WTC11 (cell line): ENCODE measurements at regions not wholly inside any gene's neighbourhood (a gene's known extent, or its start where the extent isn't known, plus 50 kb on each side); places are given as distances from the start of the nearest gene placed in this dataset.

Experiments used
- ATF1 ChIP-seq: sonication (generic); formaldehyde crosslinking; IDR thresholded peaks from 2 replicates; pipeline ENCODE4 v1.8.1; 2023; ENCODE audit warnings: mild to moderate bottlenecking, moderate library complexity, missing genetic modification reagents
- CREB1 ChIP-seq: sonication (generic); formaldehyde crosslinking; IDR thresholded peaks from 2 replicates; pipeline ENCODE4 v1.8.0; 2023; ENCODE audit warnings: mild to moderate bottlenecking, missing genetic modification reagents
- ESRRA ChIP-seq: sonication (generic); formaldehyde crosslinking; IDR thresholded peaks from 2 replicates; pipeline ENCODE4 v1.8.1; 2022; ENCODE audit warnings: mild to moderate bottlenecking, missing genetic modification reagents, borderline replicate concordance
- MYBL2 ChIP-seq: sonication (generic); formaldehyde crosslinking; IDR thresholded peaks from 2 replicates; pipeline ENCODE4 v1.8.1; 2023; ENCODE audit warnings: mild to moderate bottlenecking, moderate library complexity, missing genetic modification reagents
- NFYB ChIP-seq: sonication (generic); formaldehyde crosslinking; conservative IDR thresholded peaks from 2 replicates; pipeline ENCODE4 v1.8.0; 2022; ENCODE audit warnings: low read depth, missing genetic modification reagents
- NR3C1 ChIP-seq: sonication (generic); formaldehyde crosslinking; conservative IDR thresholded peaks from 2 replicates; pipeline ENCODE4 v1.8.1; 2023; ENCODE audit warnings: low read depth, mild to moderate bottlenecking, missing genetic modification reagents
- SP1 ChIP-seq: sonication (generic); formaldehyde crosslinking; conservative IDR thresholded peaks from 2 replicates; pipeline ENCODE4 v1.8.1; 2022; ENCODE audit warnings: missing genetic modification reagents
- ZNF138 ChIP-seq: sonication (generic); formaldehyde crosslinking; conservative IDR thresholded peaks from 2 replicates; pipeline ENCODE4 v1.8.1; 2022; ENCODE audit warnings: mild to moderate bottlenecking, moderate library complexity, missing genetic modification reagents
- ZNF532 ChIP-seq: fragments of 250-450 bp; sonication (Bioruptor Pico); IDR thresholded peaks from 2 replicates; pipeline ENCODE4 v1.9.0; 2021; ENCODE audit warnings: mild to moderate bottlenecking, borderline replicate concordance
- TF ChIP-seq, protein P1 (sequence below): sonication (generic); formaldehyde crosslinking; IDR thresholded peaks from 2 replicates; pipeline ENCODE4 v1.8.0; 2023; ENCODE audit warnings: mild to moderate bottlenecking, missing genetic modification reagents
- TF ChIP-seq, protein P2 (sequence below): sonication (generic); formaldehyde crosslinking; IDR thresholded peaks from 2 replicates; pipeline ENCODE4 v1.8.0; 2022; ENCODE audit warnings: mild to moderate bottlenecking, missing genetic modification reagents
- TF ChIP-seq, protein P3 (sequence below): fragments of 200-600 bp; IDR thresholded peaks from 2 replicates; pipeline ENCODE4 v1.8.0; 2022; ENCODE audit warnings: antibody characterized with exemption

DNA sequence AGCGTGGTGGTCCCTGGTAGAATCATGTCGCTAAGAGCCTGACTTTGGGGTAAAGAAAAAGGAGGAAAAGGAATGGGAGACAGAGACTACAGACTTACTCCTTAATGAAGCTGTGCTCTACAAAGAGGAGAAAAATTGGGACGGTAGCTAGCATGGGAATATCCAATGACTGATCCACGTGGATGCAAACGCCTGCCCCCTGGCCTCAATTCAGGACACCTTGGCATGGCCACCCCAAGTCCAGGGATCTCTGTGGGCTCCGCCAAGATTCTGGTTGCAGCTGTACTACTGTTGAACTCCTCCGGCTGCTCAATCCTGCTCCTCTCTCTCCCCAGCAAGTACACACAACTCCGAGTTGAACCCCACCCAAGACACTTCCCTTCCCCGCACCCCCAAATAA, 70.5 kb upstream of the DIO3 start:
- TF ChIP-seq CREB1 (CRISPR knock-in tag) (no peak), ATF1 (CRISPR knock-in tag) (no peak), NR3C1 (CRISPR knock-in tag) (no peak), ZNF138 (CRISPR knock-in tag) (no peak), ZNF532 (CRISPR knock-in tag) (no peak), NFYB (CRISPR knock-in tag) (no peak), SP1 (CRISPR knock-in tag) (no peak), ESRRA (CRISPR knock-in tag) (no peak), MYBL2 (CRISPR knock-in tag) (no peak)
- TF ChIP-seq, protein P1, sequence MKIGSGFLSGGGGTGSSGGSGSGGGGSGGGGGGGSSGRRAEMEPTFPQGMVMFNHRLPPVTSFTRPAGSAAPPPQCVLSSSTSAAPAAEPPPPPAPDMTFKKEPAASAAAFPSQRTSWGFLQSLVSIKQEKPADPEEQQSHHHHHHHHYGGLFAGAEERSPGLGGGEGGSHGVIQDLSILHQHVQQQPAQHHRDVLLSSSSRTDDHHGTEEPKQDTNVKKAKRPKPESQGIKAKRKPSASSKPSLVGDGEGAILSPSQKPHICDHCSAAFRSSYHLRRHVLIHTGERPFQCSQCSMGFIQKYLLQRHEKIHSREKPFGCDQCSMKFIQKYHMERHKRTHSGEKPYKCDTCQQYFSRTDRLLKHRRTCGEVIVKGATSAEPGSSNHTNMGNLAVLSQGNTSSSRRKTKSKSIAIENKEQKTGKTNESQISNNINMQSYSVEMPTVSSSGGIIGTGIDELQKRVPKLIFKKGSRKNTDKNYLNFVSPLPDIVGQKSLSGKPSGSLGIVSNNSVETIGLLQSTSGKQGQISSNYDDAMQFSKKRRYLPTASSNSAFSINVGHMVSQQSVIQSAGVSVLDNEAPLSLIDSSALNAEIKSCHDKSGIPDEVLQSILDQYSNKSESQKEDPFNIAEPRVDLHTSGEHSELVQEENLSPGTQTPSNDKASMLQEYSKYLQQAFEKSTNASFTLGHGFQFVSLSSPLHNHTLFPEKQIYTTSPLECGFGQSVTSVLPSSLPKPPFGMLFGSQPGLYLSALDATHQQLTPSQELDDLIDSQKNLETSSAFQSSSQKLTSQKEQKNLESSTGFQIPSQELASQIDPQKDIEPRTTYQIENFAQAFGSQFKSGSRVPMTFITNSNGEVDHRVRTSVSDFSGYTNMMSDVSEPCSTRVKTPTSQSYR (CRISPR knock-in tag) = no peak
- TF ChIP-seq, protein P2, sequence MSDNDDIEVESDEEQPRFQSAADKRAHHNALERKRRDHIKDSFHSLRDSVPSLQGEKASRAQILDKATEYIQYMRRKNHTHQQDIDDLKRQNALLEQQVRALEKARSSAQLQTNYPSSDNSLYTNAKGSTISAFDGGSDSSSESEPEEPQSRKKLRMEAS = no peak
- TF ChIP-seq, protein P3, sequence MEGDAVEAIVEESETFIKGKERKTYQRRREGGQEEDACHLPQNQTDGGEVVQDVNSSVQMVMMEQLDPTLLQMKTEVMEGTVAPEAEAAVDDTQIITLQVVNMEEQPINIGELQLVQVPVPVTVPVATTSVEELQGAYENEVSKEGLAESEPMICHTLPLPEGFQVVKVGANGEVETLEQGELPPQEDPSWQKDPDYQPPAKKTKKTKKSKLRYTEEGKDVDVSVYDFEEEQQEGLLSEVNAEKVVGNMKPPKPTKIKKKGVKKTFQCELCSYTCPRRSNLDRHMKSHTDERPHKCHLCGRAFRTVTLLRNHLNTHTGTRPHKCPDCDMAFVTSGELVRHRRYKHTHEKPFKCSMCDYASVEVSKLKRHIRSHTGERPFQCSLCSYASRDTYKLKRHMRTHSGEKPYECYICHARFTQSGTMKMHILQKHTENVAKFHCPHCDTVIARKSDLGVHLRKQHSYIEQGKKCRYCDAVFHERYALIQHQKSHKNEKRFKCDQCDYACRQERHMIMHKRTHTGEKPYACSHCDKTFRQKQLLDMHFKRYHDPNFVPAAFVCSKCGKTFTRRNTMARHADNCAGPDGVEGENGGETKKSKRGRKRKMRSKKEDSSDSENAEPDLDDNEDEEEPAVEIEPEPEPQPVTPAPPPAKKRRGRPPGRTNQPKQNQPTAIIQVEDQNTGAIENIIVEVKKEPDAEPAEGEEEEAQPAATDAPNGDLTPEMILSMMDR = no peak
